K562 (cell line): ENCODE measurements at regions not wholly inside any gene's neighbourhood (a gene's known extent, or its start where the extent isn't known, plus 50 kb on each side); places are given as distances from the start of the nearest gene placed in this dataset.

ENCODE experiments used
- ATAC-seq: fragments of 200-7000 bp; cut with Tn5 transposase; 3 replicates; pipeline ENCODE4 v1.9.1; 2020; ENCODE audit warnings: moderate library complexity
- BruUV-seq: library from RNA; stranded (reverse); fragments of 400-500 nt; replicated peaks from 2 replicates; lab custom pipeline; 2021; lab: Mats Ljungman, UMichigan
- CTCF ChIA-PET: fragments of 300-600 bp; formaldehyde crosslinking; extraction: SDS; loops from one replicate; lab custom pipeline; 2021; ENCODE audit warnings: low intra/inter-chr PET ratio; lab: Yijun Ruan, JAX
- POLR2A ChIA-PET: fragments of 300-600, 350-650 bp; sonication (Branson Sonifier 250); formaldehyde crosslinking; extraction: SDS; loops from one replicate; lab custom pipeline; 2021; ENCODE audit warnings: antibody characterized with exemption, inconsistent platforms; lab: Yijun Ruan, JAX
- DNase-seq, 4 experiments: peaks; one replicate each; pipeline versions ENCODE4 v3.0.0 to v3.0.0-alpha.2; 2011 to 2018; ENCODE audit warnings: low spot score in 3 of 4, mixed read lengths in 3 of 4; ENCODE audit errors: extremely low read depth in 1 of 4
- FAIRE-seq: peaks from 2 replicates; lab custom pipeline; 2011; peaks lifted over from hg19 to GRCh38; lab: Jason Lieb, UNC
- H2AFZ ChIP-seq: 2 replicates; pipeline ENCODE4 v1.6.0; 2011; ENCODE audit warnings: low read depth, low read length, control low read depth, inconsistent platforms
- H3K27ac ChIP-seq: fragments of 200-600 bp; 3 replicates; pipeline ENCODE4 v1.8.0; 2011; ENCODE audit warnings: low read depth, mild to moderate bottlenecking, control low read depth, inconsistent platforms, low read length, moderate library complexity, mixed read lengths; ENCODE audit errors: extremely low read depth
- H3K27me3 ChIP-seq, 2 experiments: fragments of 300-600 bp in 1 of 2; 2 replicates in 1 of 2; 3 replicates in 1 of 2; pipeline versions ENCODE4 v1.6.0 to v1.8.0; 2011; ENCODE audit warnings: inconsistent platforms in 2 of 2, low read length in 2 of 2, mild to moderate bottlenecking in 1 of 2, mixed read lengths in 1 of 2, moderate library complexity in 1 of 2; ENCODE audit not compliant: control insufficient read depth in 2 of 2, insufficient read depth in 2 of 2
- H3K36me3 ChIP-seq: fragments of 300-600 bp; 3 replicates; pipeline ENCODE4 v1.8.0; 2011; ENCODE audit warnings: mild to moderate bottlenecking, low read length, inconsistent platforms; ENCODE audit not compliant: control insufficient read depth, insufficient read depth
- H3K4me1 ChIP-seq, 2 experiments: fragments of 200-600 bp in 1 of 2; replicated peaks in 1 of 2; 2 replicates in 1 of 2; 3 replicates in 1 of 2; pipeline versions ENCODE4 v1.5.1 to v1.8.0; 2011; ENCODE audit warnings: inconsistent platforms in 2 of 2, low read length in 2 of 2, mild to moderate bottlenecking in 1 of 2, mixed read lengths in 1 of 2, moderate library complexity in 1 of 2; ENCODE audit not compliant: control insufficient read depth in 2 of 2, insufficient read depth in 2 of 2
- H3K4me2 ChIP-seq: 2 replicates; pipeline ENCODE4 v1.6.1; 2011; ENCODE audit warnings: low read length, control low read depth, inconsistent platforms, mixed read lengths; ENCODE audit not compliant: insufficient read depth
- H3K4me3 ChIP-seq: fragments of 200-600 bp; sonication (generic), shearing (Covaris generic); 2 replicates; pipeline ENCODE4 v1.5.1; 2016; ENCODE audit warnings: control low read depth, inconsistent platforms
- H3K79me2 ChIP-seq: fragments of 200-600 bp; 3 replicates; pipeline ENCODE4 v1.8.0; 2011; ENCODE audit warnings: low read length, inconsistent platforms; ENCODE audit not compliant: control insufficient read depth, insufficient read depth
- H3K9ac ChIP-seq, 2 experiments: 2 replicates each; pipeline versions ENCODE4 v1.6.0 to v1.6.1; 2011; ENCODE audit warnings: low read depth in 2 of 2, low read length in 2 of 2, control low read depth in 1 of 2, inconsistent platforms in 1 of 2, mild to moderate bottlenecking in 1 of 2, mixed read lengths in 1 of 2; ENCODE audit not compliant: insufficient read depth in 1 of 2
- H3K9me1 ChIP-seq: one replicate; pipeline ENCODE4 v1.6.0; 2011; ENCODE audit warnings: inconsistent platforms, mild to moderate bottlenecking, low read length, moderate library complexity; ENCODE audit not compliant: control insufficient read depth, insufficient read depth
- H3K9me3 ChIP-seq: replicated peaks from 2 replicates; pipeline ENCODE4 v1.5.1; 2011; ENCODE audit warnings: low read depth, low read length, inconsistent platforms; ENCODE audit not compliant: control insufficient read depth, insufficient read depth
- H4K20me1 ChIP-seq: replicated peaks from 2 replicates; pipeline ENCODE4 v1.6.1; 2011; ENCODE audit warnings: low read length, inconsistent platforms, mixed read lengths; ENCODE audit not compliant: control insufficient read depth, insufficient read depth
- CTBP1 ChIP-seq: fragments of 450-650 bp; IDR thresholded peaks from 2 replicates; pipeline ENCODE4 v1.6.1; 2016; ENCODE audit warnings: borderline replicate concordance
- EHMT2 ChIP-seq: fragments of 450-650 bp; IDR thresholded peaks from 2 replicates; pipeline ENCODE4 v1.6.1; 2018; ENCODE audit warnings: antibody characterized with exemption
- EP400 ChIP-seq: fragments of 450-650 bp; IDR thresholded peaks from 2 replicates; pipeline ENCODE4 v1.6.1; 2017; ENCODE audit warnings: antibody characterized with exemption, mild to moderate bottlenecking, moderate library complexity
- IFI16 ChIP-seq: fragments of 250-450 bp; sonication (Bioruptor Pico); IDR thresholded peaks from 2 replicates; pipeline ENCODE4 v2.1.2; 2022; ENCODE audit warnings: mild to moderate bottlenecking, inconsistent platforms
- IRF2 ChIP-seq: sonication (generic); formaldehyde crosslinking; IDR thresholded peaks from 2 replicates; pipeline ENCODE4 v1.8.1; 2022; ENCODE audit warnings: mild to moderate bottlenecking, missing genetic modification reagents
- KAT2B ChIP-seq: IDR thresholded peaks from one replicate; pipeline ENCODE4 v1.6.1; 2012; ENCODE audit warnings: low read depth, mild to moderate bottlenecking, control low read depth, inconsistent platforms, low read length, moderate library complexity
- NCOA2 ChIP-seq, 2 experiments: fragments of 450-650 bp; IDR thresholded peaks; 2 replicates each; pipeline ENCODE4 v1.6.1; 2018; ENCODE audit warnings: mild to moderate bottlenecking in 2 of 2, moderate library complexity in 1 of 2; ENCODE audit not compliant: partially characterized antibody in 2 of 2
- PHF8 ChIP-seq: fragments of 200-600 bp; sonication (generic); IDR thresholded peaks from 2 replicates; pipeline ENCODE4 v1.6.1; 2012; ENCODE audit warnings: mixed run types, mild to moderate bottlenecking, inconsistent platforms, low read length, moderate library complexity, borderline replicate concordance
- RAD21 ChIP-seq, 2 experiments: fragments of 250-450 bp in 1 of 2; fragments of 450-650 bp in 1 of 2; sonication (Bioruptor Pico) in 1 of 2; formaldehyde crosslinking in 1 of 2; IDR thresholded peaks in 1 of 2; conservative IDR thresholded peaks in 1 of 2; 2 replicates each; pipeline versions ENCODE4 v1.4.0 to v1.8.0; 2020 to 2022; ENCODE audit warnings: mild to moderate bottlenecking in 2 of 2, moderate library complexity in 1 of 2
- RB1 ChIP-seq: fragments of 450-650 bp; IDR thresholded peaks from 2 replicates; pipeline ENCODE4 v1.6.1; 2017; ENCODE audit warnings: low read depth, mild to moderate bottlenecking
- ZNF121 ChIP-seq: sonication (generic); formaldehyde crosslinking; conservative IDR thresholded peaks from 2 replicates; pipeline ENCODE4 v1.8.0; 2022; ENCODE audit warnings: missing genetic modification reagents
- ZNF124 ChIP-seq: sonication (generic); formaldehyde crosslinking; IDR thresholded peaks from 2 replicates; pipeline ENCODE4 v1.8.1; 2022; ENCODE audit warnings: missing genetic modification reagents
- WGBS: fragments of 100-300 bp; shearing (Covaris generic); methylation state at CpG from one replicate; pipeline ENCODE4 v1.1.6; 2016; ENCODE audit warnings: low coverage, mixed read lengths; ENCODE audit not compliant: insufficient coverage; ENCODE audit errors: missing lambda C conversion rate; 5-methylcytosine and 5-hydroxymethylcytosine counted together
- in situ Hi-C: fragments of 300-500 bp; cut with MboI; formaldehyde crosslinking; loops from 4 replicates; pipeline ENCODE4 v1.15.0; 2018; ENCODE audit warnings: inconsistent platforms, mixed read lengths
- intact Hi-C: fragments of 100-400 bp; cut with micrococcal nuclease; formaldehyde crosslinking; loops from 2 replicates; pipeline ENCODE4 v1.14.2; 2022
- TF ChIP-seq, protein P1 (sequence below): sonication (generic); formaldehyde crosslinking; IDR thresholded peaks from 2 replicates; pipeline ENCODE4 v1.8.0; 2022; ENCODE audit warnings: mild to moderate bottlenecking, missing genetic modification reagents
- TF ChIP-seq, protein P2 (sequence below), 2 experiments: fragments of 450-650 bp; conservative IDR thresholded peaks; 2 replicates each; pipeline ENCODE4 v1.6.1; 2017; ENCODE audit warnings: mild to moderate bottlenecking in 2 of 2, moderate library complexity in 2 of 2

DNA sequence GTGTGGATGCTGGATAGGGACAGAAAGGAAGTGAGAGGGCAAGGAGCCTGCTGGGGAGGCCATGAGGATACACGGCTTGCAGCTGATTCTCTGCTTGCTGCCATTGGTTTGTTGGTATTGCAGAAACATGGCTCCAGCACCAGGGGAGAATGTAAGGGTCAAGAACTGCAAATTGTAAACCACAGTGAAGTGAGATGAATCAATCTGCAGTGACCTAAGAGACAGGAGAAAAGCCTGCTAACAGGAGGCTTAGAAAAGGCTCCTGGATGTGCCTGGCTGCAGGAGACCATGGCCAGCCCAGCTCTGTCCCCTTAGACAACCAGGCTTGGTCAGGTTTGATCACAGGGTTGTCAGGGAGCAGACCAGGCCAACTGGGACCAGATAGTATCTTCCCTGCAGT, 233.7 kb upstream of the CADM1 start:
- FAIRE-seq: no peak

More for the DNA sequence above, 233.7 kb upstream of the CADM1 start:
- DNase-seq: no peak
- BruUV-seq: no TSS peak
- intact Hi-C loops: no loop called here
- TF ChIP-seq IRF2: no peak
- TF ChIP-seq, protein P1, sequence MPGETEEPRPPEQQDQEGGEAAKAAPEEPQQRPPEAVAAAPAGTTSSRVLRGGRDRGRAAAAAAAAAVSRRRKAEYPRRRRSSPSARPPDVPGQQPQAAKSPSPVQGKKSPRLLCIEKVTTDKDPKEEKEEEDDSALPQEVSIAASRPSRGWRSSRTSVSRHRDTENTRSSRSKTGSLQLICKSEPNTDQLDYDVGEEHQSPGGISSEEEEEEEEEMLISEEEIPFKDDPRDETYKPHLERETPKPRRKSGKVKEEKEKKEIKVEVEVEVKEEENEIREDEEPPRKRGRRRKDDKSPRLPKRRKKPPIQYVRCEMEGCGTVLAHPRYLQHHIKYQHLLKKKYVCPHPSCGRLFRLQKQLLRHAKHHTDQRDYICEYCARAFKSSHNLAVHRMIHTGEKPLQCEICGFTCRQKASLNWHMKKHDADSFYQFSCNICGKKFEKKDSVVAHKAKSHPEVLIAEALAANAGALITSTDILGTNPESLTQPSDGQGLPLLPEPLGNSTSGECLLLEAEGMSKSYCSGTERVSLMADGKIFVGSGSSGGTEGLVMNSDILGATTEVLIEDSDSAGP (CRISPR knock-in tag): no peak
- TF ChIP-seq CTBP1: no peak
- TF ChIP-seq NCOA2 (IDR thresholded peaks at IDR 0.05; ENCODE audit: partially characterized antibody in 2 of 2): no peak
- no peak for TF ChIP-seq PHF8
- no peak for TF ChIP-seq EHMT2
- TF ChIP-seq ZNF124: no peak
- TF ChIP-seq, protein P2, sequence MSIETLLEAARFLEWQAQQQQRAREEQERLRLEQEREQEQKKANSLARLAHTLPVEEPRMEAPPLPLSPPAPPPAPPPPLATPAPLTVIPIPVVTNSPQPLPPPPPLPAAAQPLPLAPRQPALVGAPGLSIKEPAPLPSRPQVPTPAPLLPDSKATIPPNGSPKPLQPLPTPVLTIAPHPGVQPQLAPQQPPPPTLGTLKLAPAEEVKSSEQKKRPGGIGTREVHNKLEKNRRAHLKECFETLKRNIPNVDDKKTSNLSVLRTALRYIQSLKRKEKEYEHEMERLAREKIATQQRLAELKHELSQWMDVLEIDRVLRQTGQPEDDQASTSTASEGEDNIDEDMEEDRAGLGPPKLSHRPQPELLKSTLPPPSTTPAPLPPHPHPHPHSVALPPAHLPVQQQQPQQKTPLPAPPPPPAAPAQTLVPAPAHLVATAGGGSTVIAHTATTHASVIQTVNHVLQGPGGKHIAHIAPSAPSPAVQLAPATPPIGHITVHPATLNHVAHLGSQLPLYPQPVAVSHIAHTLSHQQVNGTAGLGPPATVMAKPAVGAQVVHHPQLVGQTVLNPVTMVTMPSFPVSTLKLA (conservative IDR thresholded peaks at IDR 0.05): no peak
- TF ChIP-seq EP400: no peak
- no peak for TF ChIP-seq KAT2B
- no peak for TF ChIP-seq RB1
- no peak for TF ChIP-seq RAD21 (CRISPR knock-in tag; conservative IDR thresholded peaks at IDR 0.05 in 1 of 2, IDR thresholded peaks at IDR 0.05 in 1 of 2)
- TF ChIP-seq ZNF121 (CRISPR knock-in tag): no peak
- no peak for TF ChIP-seq IFI16 (CRISPR knock-in tag)
- TF ChIP-seq, all 486 proteins: peak for 0
- Histone ChIP-seq H3K9me1 (no peaks in the 10 kb centered on the region), H3K9ac (no peak overlapping the region), H3K4me3 (no peak overlapping the region), H3K27me3 (peaks cover 6 to 18% of the 10 kb centered on the region in 2 experiments; a peak in 3 of 5 replicates), H3K4me2 (no peak overlapping the region), H3K9me3 (no peaks in the 10 kb centered on the region), H2AFZ (no peak overlapping the region), H3K4me1 (no peaks in the 10 kb centered on the region), H4K20me1 (no peaks in the 10 kb centered on the region), H3K27ac (no peak overlapping the region), H3K36me3 (no peaks in the 10 kb centered on the region), H3K79me2 (no peaks in the 10 kb centered on the region)
- in situ Hi-C loops: no loop called here
- POLR2A ChIA-PET: no interaction called here
- 13% methylated on average over 1 of the region's 1 CpG for WGBS
- no peak for ATAC-seq
- CTCF ChIA-PET: no interaction called here
